Psoas muscle (tissue), 7 donors: ENCODE measurements at regions not wholly inside any gene's neighbourhood (a gene's known extent, or its start where the extent isn't known, plus 50 kb on each side); places are given as distances from the start of the nearest gene placed in this dataset.

Source experiments
- ATAC-seq, 4 donors: fragments of 200-7000 bp; cut with Tn5 transposase; one replicate each; pipeline ENCODE4 v1.9.1; 2020; ENCODE audit warnings: moderate library complexity in 3 of 4, mild to moderate bottlenecking in 2 of 4
- DNase-seq, 2 donors: peaks; one replicate each; pipeline ENCODE4 v3.0.0-alpha.2; 2020
- H3K27ac ChIP-seq: fragments of 200-600 bp; one replicate; pipeline ENCODE4 v1.8.0; 2022
- H3K27me3 ChIP-seq, 3 donors: fragments of 200-600 bp in 1 of 3; one replicate each; pipeline versions ENCODE4 v1.6.1 to v1.8.0; 2013 to 2022; ENCODE audit warnings: low read length in 2 of 3, mild to moderate bottlenecking in 2 of 3, moderate library complexity in 1 of 3; ENCODE audit not compliant: insufficient read depth in 3 of 3
- H3K36me3 ChIP-seq, 2 donors: fragments of 200-600 bp in 1 of 2; one replicate each; pipeline versions ENCODE4 v1.6.1 to v1.8.0; 2013 to 2022; ENCODE audit warnings: low read depth in 1 of 2, mild to moderate bottlenecking in 1 of 2, moderate library complexity in 1 of 2; ENCODE audit not compliant: insufficient read depth in 1 of 2
- H3K4me1 ChIP-seq: fragments of 200-600 bp; one replicate; pipeline ENCODE4 v1.8.0; 2022
- H3K4me3 ChIP-seq: fragments of 200-600 bp; one replicate; pipeline ENCODE4 v1.8.0; 2022; ENCODE audit warnings: mild to moderate bottlenecking
- H3K9me3 ChIP-seq: fragments of 200-600 bp; one replicate; pipeline ENCODE4 v1.8.0; 2022
- CTCF ChIP-seq: fragments of 200-600 bp; IDR thresholded peaks from one replicate; pipeline ENCODE4 v1.8.0; 2022; ENCODE audit warnings: antibody characterized with exemption
- WGBS, 3 donors: extraction: QIAGEN DNeasy Blood & Tissue Kit; methylation state at CpG; one replicate each; pipeline versions ENCODE4 v1.1.6 to v1.1.7; 2013; 5-methylcytosine and 5-hydroxymethylcytosine counted together
- intact Hi-C, 2 donors: fragments of 100-400 bp; cut with DNase I; formaldehyde crosslinking; loops; one replicate each; pipeline versions ENCODE4 v1.11.0 to v1.14.2; 2022
- donor health status: healthy with polysubstance abuse.
- donor health status: DM: no; HTN: no; CAD: no; lungs with moderate emphysema.
- donor health status: Bipolar disorder and iron deficiency.
- donor health status: healthy.
- donor health status: DM: yes; HTN: yes; CAD: no.
- donor health status: DM: no; HTN: no; CAD: no.
- donor health status: DM: yes; HTN: yes; CAD: no.

DNA sequence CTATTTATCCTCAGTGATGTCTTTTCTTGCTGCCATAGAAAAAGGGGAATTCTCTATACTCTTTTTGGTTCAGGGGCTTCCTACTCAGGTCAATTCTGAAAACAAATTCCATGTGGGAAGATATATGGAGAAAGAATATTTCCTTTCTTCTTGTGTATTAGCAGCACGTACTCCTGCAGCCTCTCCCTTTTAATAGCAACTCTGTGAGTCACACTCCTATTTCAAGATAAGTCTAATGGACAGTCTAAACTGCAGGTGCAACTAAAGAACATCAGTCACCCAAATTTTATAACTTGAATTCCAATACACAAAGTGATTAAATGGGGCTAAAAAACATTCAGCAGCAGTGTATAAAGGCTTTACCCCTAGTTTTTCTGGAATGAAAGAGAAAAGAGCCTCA, 942.2 kb downstream of the CNTNAP5 start:
- H3K9me3 ChIP-seq, result no peaks in the 10 kb centered on the region
- DNase-seq (no peak), ATAC-seq (no peak)
- TF ChIP-seq CTCF, result no peak
- H3K4me1 ChIP-seq, result no peaks in the 10 kb centered on the region
- H3K27ac ChIP-seq, result no peak overlapping the region
- WGBS, 3 donors, result 45 to 57% (median 46%) methylated on average over 1 of the region's 1 CpG
- H3K27me3 ChIP-seq, result no peaks in the 10 kb centered on the region
- intact Hi-C loops, result no loop called here
- no peak overlapping the region for H3K4me3 ChIP-seq
- H3K36me3 ChIP-seq, result no peaks in the 10 kb centered on the region

DNA sequence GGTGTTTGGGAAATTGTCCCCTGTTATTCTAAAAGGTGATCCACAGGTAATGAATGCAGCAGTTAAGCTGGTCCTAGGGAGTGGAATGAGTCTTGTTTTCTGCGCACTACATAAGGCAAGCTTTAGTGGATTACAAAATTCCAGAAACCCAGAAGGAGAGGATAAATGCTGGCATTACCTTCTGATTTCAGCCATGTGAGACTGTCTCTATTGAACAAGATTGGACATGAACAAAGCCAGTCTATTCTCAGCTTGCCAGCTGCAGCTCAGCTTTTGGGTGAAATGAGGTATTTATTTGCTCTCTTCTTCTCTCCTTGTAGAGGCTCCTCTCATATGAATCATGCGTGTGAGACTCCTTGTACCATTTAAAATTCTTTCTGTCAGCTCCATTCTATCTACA, 944.9 kb downstream of the CNTNAP5 start:
- no peak overlapping the region for H3K27ac ChIP-seq
- H3K4me3 ChIP-seq, result no peak overlapping the region
- no peaks in the 10 kb centered on the region for H3K4me1 ChIP-seq
- ATAC-seq (no peak), DNase-seq (no peak)
- 81 to 89% (median 89%) methylated on average over 2 of the region's 2 CpGs for WGBS, 3 donors
- no peaks in the 10 kb centered on the region for H3K9me3 ChIP-seq
- no peaks in the 10 kb centered on the region for H3K36me3 ChIP-seq
- no peaks in the 10 kb centered on the region for H3K27me3 ChIP-seq
- intact Hi-C loops, result no loop called here
- TF ChIP-seq CTCF, result no peak

DNA sequence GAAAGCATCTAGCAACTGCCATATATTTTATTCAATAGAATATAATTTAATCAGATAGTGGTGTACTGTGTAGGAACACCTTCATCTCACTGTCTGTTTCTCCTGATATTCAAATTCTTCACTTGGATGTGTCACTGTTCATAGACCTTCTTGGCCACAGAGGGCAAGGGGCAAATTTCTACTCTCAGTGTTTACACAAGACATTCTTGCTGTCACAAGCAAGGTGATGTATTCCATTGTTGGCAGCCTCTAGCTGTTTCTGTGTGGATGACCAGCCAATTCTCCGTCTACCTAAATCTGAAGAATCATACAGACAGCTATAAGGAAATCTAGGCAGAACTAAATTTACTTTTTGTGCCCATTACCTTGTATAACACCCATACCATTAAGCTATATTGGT, 948.3 kb downstream of the CNTNAP5 start:
- Histone ChIP-seq H3K27me3 (no peaks in the 10 kb centered on the region), H3K27ac (no peak overlapping the region), H3K36me3 (no peaks in the 10 kb centered on the region), H3K4me1 (no peaks in the 10 kb centered on the region), H3K4me3 (no peak overlapping the region), H3K9me3 (no peaks in the 10 kb centered on the region)
- intact Hi-C loops, result no loop called here
- DNase-seq (no peak), ATAC-seq (no peak)
- no peak for TF ChIP-seq CTCF
- 63 to 70% (median 68%) methylated on average over 1 of the region's 1 CpG for WGBS, 3 donors

DNA sequence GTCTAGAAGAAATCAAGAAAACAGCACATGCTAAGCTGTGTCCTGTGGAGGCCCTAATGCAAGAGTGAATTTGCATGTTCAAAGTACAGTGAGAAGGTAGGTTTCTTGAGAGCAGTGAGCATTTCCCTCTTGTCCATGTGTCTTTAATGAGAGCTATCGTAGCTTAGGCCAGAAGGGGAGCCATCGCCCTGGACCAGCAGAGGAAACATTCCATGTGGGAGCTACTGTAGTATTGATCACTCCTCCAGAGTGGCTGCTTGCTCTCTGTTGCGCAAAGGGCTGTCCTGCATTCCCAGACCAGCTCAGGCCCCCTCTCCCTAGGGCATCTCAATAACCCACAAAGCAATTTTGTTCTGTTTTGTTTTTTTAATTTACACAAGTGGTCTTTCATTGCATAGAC, 950.1 kb downstream of the CNTNAP5 start:
- ATAC-seq (no peak), DNase-seq (no peak)
- Histone ChIP-seq H3K27ac (no peak overlapping the region), H3K4me3 (no peak overlapping the region), H3K4me1 (no peaks in the 10 kb centered on the region), H3K27me3 (no peaks in the 10 kb centered on the region), H3K9me3 (no peaks in the 10 kb centered on the region), H3K36me3 (no peaks in the 10 kb centered on the region)
- TF ChIP-seq CTCF, result no peak
- WGBS, 3 donors, result 81 to 83% (median 83%) methylated on average over 3 of the region's 3 CpGs
- intact Hi-C loops, result no loop called here

GRCh38 chr2:124975648-124976047, 950.6 kb downstream of the CNTNAP5 start:
- intact Hi-C loops, result no loop called here
- no peak for ATAC-seq
- no peak for TF ChIP-seq CTCF

More at GRCh38 chr2:124975648-124976047, 950.6 kb downstream of the CNTNAP5 start:
- WGBS, 3 donors, result 52 to 62% (median 55%) methylated on average over 2 of the region's 2 CpGs
- Histone ChIP-seq H3K36me3 (no peaks in the 10 kb centered on the region), H3K4me1 (no peaks in the 10 kb centered on the region), H3K27me3 (no peaks in the 10 kb centered on the region), H3K4me3 (no peak overlapping the region), H3K9me3 (no peaks in the 10 kb centered on the region), H3K27ac (no peak overlapping the region)
- DNase-seq, result no peak
